Thyroid gland (tissue), 4 donors: ENCODE measurements at regions not wholly inside any gene's neighbourhood (a gene's known extent, or its start where the extent isn't known, plus 50 kb on each side); places are given as distances from the start of the nearest gene placed in this dataset.
"Not testable (repeated sequence)": the region's sequence is repeated elsewhere in the genome, so short reads cannot be mapped to it uniquely, and the experiment has no call there.

Experiments used
- DNase-seq, 2 donors: peaks; one replicate each; pipeline ENCODE4 v3.0.0-alpha.2; 2019
- H3K27ac ChIP-seq, 3 donors: fragments of 200-600 bp; sonication (generic); 1 replicate in 2 of 3; 2 replicates in 1 of 3; pipeline ENCODE4 v1.5.1; 2016 to 2019; ENCODE audit warnings: mild to moderate bottlenecking in 1 of 3, moderate library complexity in 1 of 3
- H3K27me3 ChIP-seq: fragments of 200-600 bp; sonication (generic); one replicate; pipeline ENCODE4 v1.5.1; 2019
- H3K36me3 ChIP-seq, 2 donors: fragments of 200-600 bp; sonication (generic); one replicate each; pipeline ENCODE4 v1.5.1; 2016 to 2019
- H3K4me1 ChIP-seq, 2 donors: fragments of 200-600 bp; sonication (generic); one replicate each; pipeline ENCODE4 v1.5.1; 2017 to 2019
- H3K4me3 ChIP-seq, 3 donors: fragments of 200-600 bp; sonication (generic); replicated peaks in 1 of 3; 1 replicate in 2 of 3; 2 replicates in 1 of 3; pipeline ENCODE4 v1.5.1; 2016; ENCODE audit warnings: mild to moderate bottlenecking in 1 of 3
- H3K9me3 ChIP-seq: fragments of 200-600 bp; sonication (generic); one replicate; pipeline ENCODE4 v1.5.1; 2017
- POLR2A ChIP-seq, 2 donors: fragments of 450-650 bp; IDR thresholded peaks; one replicate each; pipeline ENCODE4 v1.6.1; 2017; ENCODE audit warnings: antibody characterized with exemption in 2 of 2, mild to moderate bottlenecking in 2 of 2, moderate library complexity in 1 of 2
- WGBS, 2 donors: methylation state at CpG; one replicate each; pipeline ENCODE4 v1.1.5; 2017; 5-methylcytosine and 5-hydroxymethylcytosine counted together
- intact Hi-C: fragments of 100-400 bp; cut with DNase I; formaldehyde crosslinking; loops from one replicate; pipeline ENCODE4 v1.15.1; 2023
- TF ChIP-seq, protein P1 (sequence below), 6 experiments: fragments of 200-600 bp in 3 of 6; fragments of 450-650 bp in 3 of 6; sonication (generic) in 3 of 6; IDR thresholded peaks; one replicate each; pipeline ENCODE4 v1.5.1; 2016 to 2019; ENCODE audit warnings: antibody characterized with exemption in 6 of 6, mild to moderate bottlenecking in 2 of 6, inconsistent platforms in 1 of 6, moderate library complexity in 1 of 6

DNA sequence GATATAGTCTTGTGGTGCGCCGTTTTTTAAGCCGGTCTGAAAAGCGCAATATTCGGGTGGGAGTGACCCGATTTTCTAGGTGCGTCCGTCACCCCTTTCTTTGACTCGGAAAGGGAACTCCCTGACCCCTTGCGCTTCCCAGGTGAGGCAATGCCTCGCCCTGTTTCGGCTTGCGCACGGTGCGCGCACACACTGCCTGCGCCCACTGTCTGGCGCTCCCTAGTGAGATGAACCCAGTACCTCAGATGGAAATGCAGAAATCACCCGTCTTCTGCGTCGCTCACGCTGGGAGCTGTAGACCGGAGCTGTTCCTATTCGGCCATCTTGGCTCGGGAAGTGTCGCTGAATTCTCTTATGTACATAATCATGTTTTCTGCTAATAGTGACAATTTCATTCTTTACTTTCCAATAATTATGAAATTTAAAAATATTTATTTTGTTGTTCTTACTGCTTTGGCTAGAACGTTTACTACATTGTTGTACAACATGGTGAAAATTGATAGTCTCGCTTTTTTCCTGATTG is 61.2 kb upstream of the MINDY3 start:
- intact Hi-C loops, H3K27me3 ChIP-seq: not testable (repeated sequence)
- WGBS, 2 donors: 96 to 97% methylated on average over 24 to 28 of the region's 28 CpGs

DNA sequence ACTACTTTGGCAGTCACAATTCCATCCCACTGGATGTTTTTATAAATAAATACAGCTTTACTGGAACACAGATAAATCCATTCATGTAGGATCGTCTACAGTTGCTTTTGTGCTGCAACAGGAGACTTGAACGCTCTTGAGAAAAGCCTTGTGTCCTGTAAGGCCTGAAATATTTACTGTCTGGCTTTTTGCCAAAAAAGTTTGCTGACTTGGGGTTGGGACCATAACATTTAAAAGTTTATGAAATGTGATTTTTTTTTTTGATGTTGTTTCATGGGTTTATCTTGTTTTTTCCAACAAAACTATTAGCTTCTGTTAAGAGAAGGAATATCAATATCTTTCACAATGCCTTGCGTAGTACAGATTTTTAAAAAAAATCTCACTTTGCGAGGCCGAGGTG is 71.1 kb upstream of the MINDY3 start:
- no peaks in the 10 kb centered on the region for H3K4me1 ChIP-seq
- H3K36me3 ChIP-seq: no peaks in the 10 kb centered on the region
- H3K27ac ChIP-seq: no peak overlapping the region
- no peak for DNase-seq
- WGBS, 2 donors: 79 to 81% methylated on average over 5 of the region's 5 CpGs
- TF ChIP-seq, protein P1, sequence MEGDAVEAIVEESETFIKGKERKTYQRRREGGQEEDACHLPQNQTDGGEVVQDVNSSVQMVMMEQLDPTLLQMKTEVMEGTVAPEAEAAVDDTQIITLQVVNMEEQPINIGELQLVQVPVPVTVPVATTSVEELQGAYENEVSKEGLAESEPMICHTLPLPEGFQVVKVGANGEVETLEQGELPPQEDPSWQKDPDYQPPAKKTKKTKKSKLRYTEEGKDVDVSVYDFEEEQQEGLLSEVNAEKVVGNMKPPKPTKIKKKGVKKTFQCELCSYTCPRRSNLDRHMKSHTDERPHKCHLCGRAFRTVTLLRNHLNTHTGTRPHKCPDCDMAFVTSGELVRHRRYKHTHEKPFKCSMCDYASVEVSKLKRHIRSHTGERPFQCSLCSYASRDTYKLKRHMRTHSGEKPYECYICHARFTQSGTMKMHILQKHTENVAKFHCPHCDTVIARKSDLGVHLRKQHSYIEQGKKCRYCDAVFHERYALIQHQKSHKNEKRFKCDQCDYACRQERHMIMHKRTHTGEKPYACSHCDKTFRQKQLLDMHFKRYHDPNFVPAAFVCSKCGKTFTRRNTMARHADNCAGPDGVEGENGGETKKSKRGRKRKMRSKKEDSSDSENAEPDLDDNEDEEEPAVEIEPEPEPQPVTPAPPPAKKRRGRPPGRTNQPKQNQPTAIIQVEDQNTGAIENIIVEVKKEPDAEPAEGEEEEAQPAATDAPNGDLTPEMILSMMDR (IDR thresholded peaks at IDR 0.05): no peak
- TF ChIP-seq POLR2A (IDR thresholded peaks at IDR 0.05): no peak
- no peaks in the 10 kb centered on the region for H3K27me3 ChIP-seq
- intact Hi-C loops: no loop called here
- no peak overlapping the region for H3K4me3 ChIP-seq
- H3K9me3 ChIP-seq: no peaks in the 10 kb centered on the region

More for the DNA sequence above, 61.2 kb upstream of the MINDY3 start:
- not testable (repeated sequence) for H3K9me3 ChIP-seq, DNase-seq, H3K4me1 ChIP-seq, H3K4me3 ChIP-seq, H3K36me3 ChIP-seq, H3K27ac ChIP-seq

DNA sequence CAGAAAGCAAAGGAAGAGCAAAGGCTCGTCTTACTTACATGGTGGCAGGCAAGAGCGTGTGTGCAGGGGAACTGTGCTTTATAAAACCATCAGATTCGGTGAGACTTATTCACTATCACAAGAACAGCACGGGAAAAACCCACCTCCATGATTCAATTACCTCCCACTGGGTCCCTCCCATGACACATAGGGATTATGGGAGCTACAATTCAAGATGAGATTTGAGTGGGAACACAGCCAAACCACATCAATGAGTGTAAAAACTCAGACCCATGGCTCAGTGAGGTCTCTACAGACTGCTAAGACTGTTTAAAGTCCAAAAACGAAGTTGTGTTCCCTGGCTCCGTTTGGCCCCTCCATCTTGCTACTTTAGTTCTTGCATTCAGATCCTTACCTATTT is 79.2 kb upstream of the MINDY3 start:
- H3K9me3 ChIP-seq, H3K27me3 ChIP-seq, H3K4me3 ChIP-seq, intact Hi-C loops, H3K4me1 ChIP-seq, H3K36me3 ChIP-seq, DNase-seq, H3K27ac ChIP-seq: not testable (repeated sequence)
- WGBS, 2 donors: 57 to 73% methylated on average over 6 of the region's 6 CpGs

DNA sequence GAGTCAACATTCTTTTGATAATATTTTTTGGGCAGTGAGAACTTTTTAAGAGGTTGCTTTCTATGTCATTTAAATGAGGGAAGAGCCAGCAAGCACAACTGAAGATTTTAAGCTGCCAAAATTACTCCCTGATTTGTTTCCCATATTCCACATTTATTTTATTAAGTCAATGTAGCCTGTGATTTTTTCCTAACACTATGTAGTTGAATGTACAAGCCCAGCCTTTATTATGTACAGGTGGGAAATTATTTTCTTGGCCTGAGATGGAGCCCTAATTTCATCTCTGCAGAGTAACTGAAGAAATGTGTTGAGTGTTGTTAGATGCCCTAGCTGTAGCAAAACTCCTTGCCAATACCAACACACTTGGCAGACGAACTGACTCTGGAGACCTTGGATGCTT is 83.1 kb upstream of the MINDY3 start:
- TF ChIP-seq, protein P1 (IDR thresholded peaks at IDR 0.05): no peak
- no peak for TF ChIP-seq POLR2A (IDR thresholded peaks at IDR 0.05)
- Histone ChIP-seq H3K27ac (no peak overlapping the region), H3K4me3 (no peak overlapping the region), H3K4me1 (no peaks in the 10 kb centered on the region), H3K27me3 (no peaks in the 10 kb centered on the region), H3K9me3 (no peaks in the 10 kb centered on the region), H3K36me3 (no peaks in the 10 kb centered on the region)
- 48 to 71% methylated on average over 1 of the region's 1 CpG for WGBS, 2 donors
- DNase-seq: no peak
- intact Hi-C loops: no loop called here

DNA sequence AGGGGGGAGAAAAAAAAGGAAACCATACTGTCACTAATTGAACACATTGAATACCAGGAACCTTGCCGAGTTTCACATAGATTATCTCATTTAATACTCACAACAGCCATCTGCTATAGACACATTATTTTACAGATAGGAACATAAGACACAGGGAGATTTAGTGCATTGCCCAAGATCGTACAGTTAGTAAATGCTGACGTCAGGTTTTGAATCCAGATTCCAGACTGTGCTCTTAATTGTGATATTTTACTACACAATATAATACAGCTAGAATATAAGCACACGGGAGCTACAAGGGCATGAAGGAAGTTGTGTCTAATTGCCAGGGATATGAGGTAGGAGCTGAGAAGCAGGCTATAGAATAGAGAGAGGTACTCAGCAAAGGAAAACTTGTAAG is 93.9 kb upstream of the MINDY3 start:
- TF ChIP-seq, protein P1 (IDR thresholded peaks at IDR 0.05): no peak
- TF ChIP-seq POLR2A (IDR thresholded peaks at IDR 0.05): no peak
- Histone ChIP-seq H3K4me1 (no peaks in the 10 kb centered on the region), H3K4me3 (no peak overlapping the region), H3K27me3 (no peaks in the 10 kb centered on the region), H3K36me3 (no peaks in the 10 kb centered on the region), H3K9me3 (no peaks in the 10 kb centered on the region), H3K27ac (no peak overlapping the region)
- intact Hi-C loops: no loop called here
- no peak for DNase-seq
- WGBS, 2 donors: 82 to 83% methylated on average over 4 of the region's 4 CpGs

DNA sequence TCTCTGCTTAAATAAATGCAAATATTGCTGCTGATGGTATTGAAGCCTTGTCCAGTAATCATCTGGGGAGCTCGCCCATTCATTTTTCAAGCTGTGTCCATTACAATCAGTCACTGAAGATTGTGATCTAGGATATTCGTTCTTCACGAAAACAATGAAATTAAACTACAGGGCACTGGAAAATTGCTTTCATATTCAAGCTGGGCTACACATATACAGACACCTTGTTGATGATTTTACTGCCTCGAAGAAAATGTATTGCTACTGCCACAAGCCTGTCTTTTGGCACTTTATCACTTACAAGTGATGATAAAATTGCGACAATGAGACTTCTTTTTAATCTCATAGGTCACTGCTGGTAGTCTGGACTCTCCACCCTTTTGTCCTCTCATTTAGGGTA is 100.0 kb upstream of the MINDY3 start:
- H3K36me3 ChIP-seq: no peaks in the 10 kb centered on the region
- TF ChIP-seq POLR2A (IDR thresholded peaks at IDR 0.05): no peak
- TF ChIP-seq, protein P1 (IDR thresholded peaks at IDR 0.05): no peak
- DNase-seq: no peak
- H3K27me3 ChIP-seq: no peaks in the 10 kb centered on the region
- no peaks in the 10 kb centered on the region for H3K4me1 ChIP-seq
- no peak overlapping the region for H3K27ac ChIP-seq
- WGBS, 2 donors: 65 to 78% methylated on average over 5 of the region's 5 CpGs
- no peaks in the 10 kb centered on the region for H3K9me3 ChIP-seq
- intact Hi-C loops: no loop called here
- no peak overlapping the region for H3K4me3 ChIP-seq

DNA sequence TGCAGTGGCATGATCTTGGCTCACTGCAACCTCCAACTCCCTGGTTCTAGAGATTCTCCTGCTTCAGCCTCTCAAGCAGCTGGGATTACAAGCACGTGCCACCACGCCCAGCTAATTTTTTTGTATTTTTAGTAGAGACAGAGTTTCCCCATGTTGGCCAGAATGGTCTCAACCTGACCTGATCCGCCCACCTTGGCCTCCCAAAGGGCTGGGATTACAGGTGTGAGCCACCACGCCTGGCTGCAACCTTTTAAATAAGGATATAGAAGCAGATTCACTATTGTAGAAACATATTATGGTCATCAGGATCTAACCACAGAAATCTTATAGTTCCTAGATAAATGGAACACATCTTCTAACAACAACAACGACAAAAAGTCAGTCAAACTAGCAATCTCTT is 112.4 kb upstream of the MINDY3 start:
- H3K9me3 ChIP-seq, H3K4me1 ChIP-seq, intact Hi-C loops, DNase-seq, H3K4me3 ChIP-seq, H3K27ac ChIP-seq, H3K36me3 ChIP-seq, H3K27me3 ChIP-seq: not testable (repeated sequence)
- 78 to 88% methylated on average over 5 of the region's 5 CpGs for WGBS, 2 donors
